Stimulated activated CD4-positive, alpha-beta T cell treated with anti-CD3 and anti-CD28 coated beads, Interleukin-15, amount 100 ng/mL, for 48 hours (primary cell): ENCODE measurements at regions not wholly inside any gene's neighbourhood (a gene's known extent, or its start where the extent isn't known, plus 50 kb on each side); places are given as distances from the start of the nearest gene placed in this dataset.
"Not testable (repeated sequence)": the region's sequence is repeated elsewhere in the genome, so short reads cannot be mapped to it uniquely, and the experiment has no call there.

Experiments used
- DNase-seq, 2 donors: peaks; one replicate each; pipeline ENCODE4 v3.0.0-alpha.2; 2020; ENCODE audit warnings: low read depth in 2 of 2

DNA sequence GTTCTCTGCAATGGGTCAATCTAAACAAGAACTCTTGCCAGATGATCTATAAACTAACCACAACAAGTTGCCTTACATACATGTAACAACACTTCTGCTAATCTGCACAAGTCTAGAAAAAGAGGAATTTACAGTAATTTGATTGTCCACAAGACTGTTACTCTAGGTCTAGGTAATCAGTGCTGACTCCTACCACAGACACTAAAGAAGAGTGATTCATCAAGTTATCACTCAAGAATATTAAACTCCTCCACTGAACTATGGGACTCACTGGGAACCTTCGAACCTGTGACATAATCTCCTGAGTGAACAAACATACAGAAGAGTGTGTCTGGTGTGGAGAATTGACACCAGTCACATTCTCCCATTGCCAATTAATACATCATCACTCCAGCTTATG is 138.3 kb downstream of the ANXA2 start:
- DNase-seq: no peak

DNA sequence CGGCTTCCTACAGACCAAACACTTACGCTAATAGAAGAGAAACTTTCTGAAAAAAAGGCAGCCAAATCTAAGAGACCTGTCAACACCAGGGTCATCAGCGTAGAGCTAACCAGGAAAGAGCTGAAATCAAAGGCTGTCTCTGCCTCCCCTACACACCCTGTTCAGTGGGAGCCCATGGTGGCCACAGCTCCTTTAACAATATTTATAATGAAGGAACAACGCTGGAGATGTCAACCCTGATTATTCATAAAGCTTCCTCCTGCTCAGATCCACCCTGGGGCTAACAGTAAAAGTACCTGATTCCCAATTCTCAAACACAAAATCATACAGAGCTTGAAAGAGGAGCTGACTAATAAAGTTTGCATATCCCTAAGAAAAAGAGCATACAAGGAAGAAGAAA is 133.7 kb downstream of the ANXA2 start:
- DNase-seq: no peak

DNA sequence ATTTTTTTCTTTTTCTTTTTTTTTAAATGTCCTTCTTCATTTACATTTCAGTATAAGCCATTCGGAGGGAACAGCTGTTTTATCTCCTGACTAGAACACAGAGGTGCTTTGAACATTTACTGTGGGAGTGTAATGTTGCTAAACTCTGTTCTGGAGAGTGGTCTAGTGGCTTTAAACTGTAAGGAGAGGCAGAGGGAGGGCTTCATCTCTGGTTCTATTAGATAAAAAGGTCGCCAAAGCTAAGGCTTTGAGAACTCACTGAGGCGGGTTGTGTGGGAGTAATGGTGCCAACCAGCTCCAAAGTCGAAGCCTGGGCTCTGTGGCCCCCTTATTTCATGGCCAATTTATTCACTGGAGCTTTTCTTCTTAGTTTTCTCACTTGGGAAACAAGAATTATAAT is 133.2 kb downstream of the ANXA2 start:
- DNase-seq: no peak

DNA sequence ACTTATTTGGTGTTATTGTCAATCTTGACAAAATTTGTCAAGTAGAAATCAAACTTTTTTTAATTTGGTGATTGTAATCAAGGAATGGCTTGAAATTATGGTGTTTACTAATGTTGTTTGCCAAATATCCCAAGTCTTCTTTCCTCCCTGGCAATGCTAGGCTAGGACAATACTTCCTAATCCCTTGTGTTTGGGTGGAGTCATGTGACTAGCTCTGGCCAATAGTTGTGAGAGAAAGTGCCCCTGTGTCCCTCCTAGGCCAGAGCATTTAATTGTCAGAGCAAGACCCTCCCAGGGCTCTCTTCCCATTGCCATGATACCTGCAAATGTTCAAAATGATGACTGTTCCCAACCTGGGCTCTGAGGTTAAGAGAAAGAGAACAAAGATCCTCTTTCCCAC is 132.7 kb downstream of the ANXA2 start:
- DNase-seq: no peak

DNA sequence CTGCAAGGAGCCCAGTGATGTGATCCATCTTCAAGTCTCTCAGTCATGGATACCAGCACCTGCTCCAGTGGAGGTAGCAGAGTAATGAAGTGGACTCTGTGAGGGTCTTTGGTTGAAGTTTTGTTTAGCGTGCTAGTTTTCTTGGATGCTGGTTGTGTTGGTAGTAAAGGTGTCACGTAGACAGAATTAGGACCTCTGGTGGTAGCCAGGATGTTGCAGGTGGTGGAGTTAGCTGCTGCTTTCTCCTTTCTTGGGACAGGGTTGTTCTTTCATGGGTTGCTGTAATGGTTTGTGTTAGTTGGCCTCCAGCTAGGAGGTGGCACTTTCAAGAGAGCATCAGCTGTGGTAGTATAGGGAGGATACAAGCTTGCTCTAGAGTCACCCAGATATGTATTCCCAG is 125.2 kb downstream of the ANXA2 start:
- no peak for DNase-seq

DNA sequence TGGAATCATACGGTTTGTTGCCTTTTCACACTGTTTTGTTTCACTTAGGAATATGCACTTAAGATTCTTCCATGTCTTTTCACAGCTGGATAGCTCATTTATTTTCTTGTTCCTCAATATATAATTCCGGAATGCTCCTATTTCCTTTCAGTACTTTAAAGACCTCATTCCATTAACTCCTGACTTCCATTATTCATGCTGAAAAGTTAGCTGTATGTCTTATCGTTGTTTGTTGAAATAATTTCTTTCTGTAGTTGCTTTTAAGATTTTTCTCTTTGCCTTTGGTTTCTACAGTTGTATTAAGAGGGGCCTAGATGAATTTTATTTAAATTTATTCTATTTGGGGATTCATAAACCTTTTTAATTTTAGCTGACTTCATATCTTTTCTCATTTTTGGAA is 122.2 kb downstream of the ANXA2 start:
- DNase-seq: no peak

DNA sequence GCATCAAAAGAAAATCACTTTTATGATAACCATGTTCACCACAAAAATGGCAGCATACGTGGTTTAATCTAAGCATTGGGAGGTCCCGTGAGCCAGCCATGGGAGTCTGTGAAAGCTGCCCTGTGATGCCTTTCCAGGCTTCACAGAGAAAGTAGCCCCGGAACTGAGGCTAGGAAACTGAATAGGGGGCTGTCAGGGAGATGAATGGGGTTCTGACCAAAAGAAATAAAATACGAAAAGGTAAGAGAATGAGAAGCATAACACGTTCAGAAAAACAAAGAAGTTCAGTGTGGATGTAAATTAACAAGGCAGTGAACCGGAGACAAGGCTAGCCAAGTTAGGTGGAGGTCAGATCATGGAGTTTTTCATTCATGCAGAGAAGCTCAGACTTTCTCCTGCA is 118.9 kb downstream of the ANXA2 start:
- DNase-seq: no peak

DNA sequence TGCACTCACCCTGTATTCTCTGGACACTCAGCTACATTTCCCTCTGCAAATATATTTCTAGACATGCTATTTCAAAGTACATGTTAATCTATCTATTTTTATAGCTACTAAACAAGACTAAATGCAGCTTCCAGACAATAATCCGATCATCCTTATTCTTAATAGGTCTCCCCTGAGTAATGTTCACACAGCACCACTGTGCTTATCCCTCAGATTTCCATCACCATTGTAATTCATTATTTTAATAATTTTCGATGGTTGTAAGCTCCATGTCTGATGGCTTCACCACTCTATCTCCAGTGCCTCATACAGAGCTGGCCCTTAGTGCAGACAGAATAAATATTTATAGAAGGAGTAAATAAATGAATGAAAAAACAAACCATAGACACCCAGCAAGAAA is 117.5 kb downstream of the ANXA2 start:
- DNase-seq: no peak

DNA sequence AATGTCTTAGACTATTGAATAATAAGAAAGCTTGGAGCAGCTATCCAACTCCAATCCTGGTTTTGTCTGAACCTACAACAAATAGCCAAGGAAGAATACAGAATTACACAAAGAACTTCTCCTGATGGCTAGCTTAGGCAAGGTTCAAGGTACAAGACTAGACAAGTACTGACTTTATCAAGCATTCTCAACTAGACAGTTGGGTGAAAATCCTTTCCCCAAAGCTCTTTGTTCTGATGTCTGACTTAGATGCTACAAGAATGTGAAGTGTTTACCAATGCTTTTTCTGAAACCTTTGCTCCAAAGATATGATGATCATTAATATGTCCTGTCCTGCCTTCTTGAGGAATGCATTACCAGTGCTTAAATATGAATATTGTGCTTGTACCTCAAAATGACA is 113.8 kb downstream of the ANXA2 start:
- DNase-seq: no peak

DNA sequence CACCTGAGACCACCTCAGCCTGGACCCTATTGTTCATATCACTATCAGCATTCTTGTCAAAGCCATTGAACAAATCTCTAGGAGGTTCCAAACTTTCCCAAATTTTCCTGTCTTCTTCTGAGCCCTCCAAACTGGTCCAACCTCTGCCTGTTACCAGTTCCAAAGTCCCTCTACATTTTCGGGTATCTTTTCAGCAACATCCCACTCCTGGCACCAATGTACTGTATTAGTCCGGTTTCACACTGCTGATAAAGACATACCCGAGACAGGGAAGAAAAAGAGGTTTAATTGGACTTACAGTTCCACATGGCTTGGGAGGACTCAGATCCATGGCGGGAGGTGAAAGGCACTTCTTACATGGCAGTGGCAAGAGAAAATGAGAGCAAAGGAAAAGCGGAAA is 101.9 kb downstream of the ANXA2 start:
- DNase-seq: not testable (repeated sequence)

DNA sequence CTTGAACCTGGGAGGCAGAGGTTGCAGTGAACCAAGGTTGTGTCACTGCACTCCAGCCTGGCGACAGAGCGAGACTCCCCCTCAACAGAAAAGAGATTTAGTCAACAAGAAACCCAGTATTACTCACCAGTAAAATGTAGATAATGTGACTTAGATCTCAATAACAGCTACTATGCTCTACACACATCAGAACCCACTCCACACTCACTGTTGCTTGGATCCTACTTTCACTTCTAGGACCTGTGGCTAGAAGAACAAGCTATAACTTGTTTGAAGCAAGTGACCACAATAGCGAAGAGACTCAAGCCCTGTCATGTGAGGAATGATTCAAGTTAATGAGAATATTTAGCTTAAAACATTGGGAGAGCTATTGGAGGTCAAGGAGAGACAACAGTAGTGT is 100.7 kb downstream of the ANXA2 start:
- DNase-seq: no peak
